ENCODE measurements at regions not wholly inside any gene's neighbourhood (a gene's known extent, or its start where the extent isn't known, plus 50 kb on each side); places are given as distances from the start of the nearest gene placed in this dataset.

DNA sequence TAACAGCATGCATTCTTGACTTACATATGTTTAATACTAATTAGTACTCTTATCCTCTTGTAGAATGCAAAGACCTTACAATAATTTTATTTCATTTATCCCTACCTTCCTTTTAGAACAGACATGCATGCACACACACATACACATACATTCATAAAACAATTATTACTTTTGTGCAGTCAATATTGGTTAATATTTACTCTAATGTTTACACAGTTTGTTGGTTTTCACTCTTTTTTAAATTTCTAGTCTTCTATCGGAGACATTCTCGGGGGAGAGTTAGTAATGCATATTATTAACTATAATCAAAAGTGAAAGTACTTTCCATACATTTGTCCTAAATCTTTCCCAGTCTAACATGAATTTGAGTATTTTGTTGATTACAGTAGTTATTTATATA is 317.7 kb upstream of the DPH6 start:
- TF ChIP-seq MXI1 (conservative IDR thresholded peaks at IDR 0.05; ENCODE audit: poor library complexity, severe bottlenecking) (no peak), RAD21 (conservative IDR thresholded peaks at IDR 0.05) (no peak)
- TF ChIP-seq, protein P1, sequence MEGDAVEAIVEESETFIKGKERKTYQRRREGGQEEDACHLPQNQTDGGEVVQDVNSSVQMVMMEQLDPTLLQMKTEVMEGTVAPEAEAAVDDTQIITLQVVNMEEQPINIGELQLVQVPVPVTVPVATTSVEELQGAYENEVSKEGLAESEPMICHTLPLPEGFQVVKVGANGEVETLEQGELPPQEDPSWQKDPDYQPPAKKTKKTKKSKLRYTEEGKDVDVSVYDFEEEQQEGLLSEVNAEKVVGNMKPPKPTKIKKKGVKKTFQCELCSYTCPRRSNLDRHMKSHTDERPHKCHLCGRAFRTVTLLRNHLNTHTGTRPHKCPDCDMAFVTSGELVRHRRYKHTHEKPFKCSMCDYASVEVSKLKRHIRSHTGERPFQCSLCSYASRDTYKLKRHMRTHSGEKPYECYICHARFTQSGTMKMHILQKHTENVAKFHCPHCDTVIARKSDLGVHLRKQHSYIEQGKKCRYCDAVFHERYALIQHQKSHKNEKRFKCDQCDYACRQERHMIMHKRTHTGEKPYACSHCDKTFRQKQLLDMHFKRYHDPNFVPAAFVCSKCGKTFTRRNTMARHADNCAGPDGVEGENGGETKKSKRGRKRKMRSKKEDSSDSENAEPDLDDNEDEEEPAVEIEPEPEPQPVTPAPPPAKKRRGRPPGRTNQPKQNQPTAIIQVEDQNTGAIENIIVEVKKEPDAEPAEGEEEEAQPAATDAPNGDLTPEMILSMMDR (IDR thresholded peaks at IDR 0.05; ENCODE audit: poor library complexity, severe bottlenecking), result no peak

Measured in neural cell (in vitro differentiated cells).